ENCODE measurements at regions not wholly inside any gene's neighbourhood (a gene's known extent, or its start where the extent isn't known, plus 50 kb on each side); places are given as distances from the start of the nearest gene placed in this dataset.

- no peaks in the 10 kb centered on the region for H3K36me3 Mint-ChIP-seq (ENCODE audit: low read depth)
- peaks cover 8% of the 10 kb centered on the region for H3K4me1 Mint-ChIP-seq (ENCODE audit: low read depth)
- no peak overlapping the region for H3K27ac Mint-ChIP-seq (ENCODE audit: unreplicated experiment)
- no peak for DNase-seq (ENCODE audit: low spot score)
- H3K27me3 Mint-ChIP-seq (ENCODE audit: low read depth) = peaks cover 13% of the 10 kb centered on the region
- TF ChIP-seq CTCF (IDR thresholded peaks at IDR 0.05) = no peak
- no peak overlapping the region for H3K4me3 Mint-ChIP-seq (ENCODE audit: unreplicated experiment)
- H3K9me3 Mint-ChIP-seq (ENCODE audit: low read depth) = no peaks in the 10 kb centered on the region
These were observed 91.8 kb upstream of the TMEM260 start for GRCh38 chr14:56487761-56488160.

DNA sequence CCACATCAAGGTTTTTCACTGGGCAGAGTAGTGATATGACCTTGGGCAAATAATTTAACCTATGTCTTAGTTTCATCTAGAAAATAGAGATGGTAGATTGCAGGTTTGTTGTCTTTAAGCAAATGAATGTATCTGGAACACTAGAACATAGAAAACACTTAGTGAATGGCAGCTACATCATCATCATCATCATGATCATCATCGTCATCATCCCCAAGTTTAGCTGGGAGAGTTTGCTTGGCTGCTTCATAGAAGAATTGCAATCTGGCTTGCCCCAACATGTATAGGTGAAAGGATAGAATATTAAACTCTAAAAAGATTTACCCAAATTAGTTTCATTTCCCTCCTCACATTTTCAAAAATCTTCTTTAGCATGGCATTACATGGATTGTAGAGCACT lies 91.3 kb upstream of the TMEM260 start:
- Mint-ChIP-seq H3K4me3 (ENCODE audit: unreplicated experiment) (no peak overlapping the region), H3K36me3 (ENCODE audit: low read depth) (no peaks in the 10 kb centered on the region), H3K4me1 (ENCODE audit: low read depth) (peaks cover 8% of the 10 kb centered on the region), H3K27me3 (ENCODE audit: low read depth) (peaks cover 15% of the 10 kb centered on the region), H3K27ac (ENCODE audit: unreplicated experiment) (no peak overlapping the region), H3K9me3 (ENCODE audit: low read depth) (no peaks in the 10 kb centered on the region)
- DNase-seq (ENCODE audit: low spot score) = no peak
- no peak for TF ChIP-seq CTCF (IDR thresholded peaks at IDR 0.05)

DNA sequence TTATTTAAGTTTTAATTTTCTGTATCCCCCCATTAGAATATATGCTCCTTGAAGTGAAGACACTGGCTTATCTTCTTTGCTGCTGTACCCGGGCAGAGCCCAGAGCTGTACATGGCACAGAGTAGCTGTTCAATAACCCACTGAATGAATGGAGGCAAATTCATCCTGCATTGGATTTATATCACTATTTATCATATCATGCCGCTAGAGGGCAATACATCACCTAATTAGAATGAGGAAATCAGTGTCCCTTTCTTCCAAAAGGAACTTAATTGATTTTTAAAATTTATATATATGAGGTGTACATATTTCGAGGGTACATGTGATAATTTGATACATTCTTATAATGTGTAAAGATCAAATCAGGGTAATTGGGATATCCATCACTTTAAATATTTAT lies 89.2 kb upstream of the TMEM260 start:
- peak; percentile 83 for TF ChIP-seq CTCF (IDR thresholded peaks at IDR 0.05)
- H3K36me3 Mint-ChIP-seq (ENCODE audit: low read depth) = no peaks in the 10 kb centered on the region
- H3K4me1 Mint-ChIP-seq (ENCODE audit: low read depth) = peaks cover 8% of the 10 kb centered on the region
- H3K27ac Mint-ChIP-seq (ENCODE audit: unreplicated experiment) = no peak overlapping the region
- no peaks in the 10 kb centered on the region for H3K9me3 Mint-ChIP-seq (ENCODE audit: low read depth)
- H3K27me3 Mint-ChIP-seq (ENCODE audit: low read depth) = peaks cover 18% of the 10 kb centered on the region
- DNase-seq (ENCODE audit: low spot score) = no peak
- no peak overlapping the region for H3K4me3 Mint-ChIP-seq (ENCODE audit: unreplicated experiment)

GRCh38 chr14:56491299-56492285 lies 88.0 kb upstream of the TMEM260 start:
- Mint-ChIP-seq H3K27me3 (ENCODE audit: low read depth) (peaks cover 21% of the 10 kb centered on the region), H3K4me3 (ENCODE audit: unreplicated experiment) (peak overlapping the region; percentile 49), H3K36me3 (ENCODE audit: low read depth) (no peaks in the 10 kb centered on the region), H3K4me1 (ENCODE audit: low read depth) (peaks cover 8% of the 10 kb centered on the region), H3K27ac (ENCODE audit: unreplicated experiment) (no peak overlapping the region), H3K9me3 (ENCODE audit: low read depth) (no peaks in the 10 kb centered on the region)
- no peak for DNase-seq (ENCODE audit: low spot score)
- peak; percentile 84 for TF ChIP-seq CTCF (IDR thresholded peaks at IDR 0.05)

GRCh38 chr14:56494167-56494566 lies 85.4 kb upstream of the TMEM260 start:
- H3K27me3 Mint-ChIP-seq (ENCODE audit: low read depth) = peaks cover 22% of the 10 kb centered on the region
- no peaks in the 10 kb centered on the region for H3K36me3 Mint-ChIP-seq (ENCODE audit: low read depth)
- no peaks in the 10 kb centered on the region for H3K9me3 Mint-ChIP-seq (ENCODE audit: low read depth)
- H3K4me3 Mint-ChIP-seq (ENCODE audit: unreplicated experiment) = no peak overlapping the region
- H3K27ac Mint-ChIP-seq (ENCODE audit: unreplicated experiment) = no peak overlapping the region
- DNase-seq (ENCODE audit: low spot score) = no peak
- no peak for TF ChIP-seq CTCF (IDR thresholded peaks at IDR 0.05)
- H3K4me1 Mint-ChIP-seq (ENCODE audit: low read depth) = peaks cover 5% of the 10 kb centered on the region
